GM18517 (cell line): ENCODE measurements at regions not wholly inside any gene's neighbourhood (a gene's known extent, or its start where the extent isn't known, plus 50 kb on each side); places are given as distances from the start of the nearest gene placed in this dataset.

Experiments used
- ATAC-seq: cut with Tn5 transposase; IDR thresholded peaks from one replicate; pipeline ENCODE4 v1.9.1; 2021; ENCODE audit warnings: mild to moderate bottlenecking, moderate library complexity; ENCODE audit not compliant: unreplicated experiment

- ATAC-seq, result no peak
These were observed 297.4 kb upstream of the TAS2R1 start for GRCh38 chr5:9927521-9927997.

GRCh38 chr5:9927106-9927505 lies 297.0 kb upstream of the TAS2R1 start:
- no peak for ATAC-seq

GRCh38 chr5:9924614-9925013 lies 294.5 kb upstream of the TAS2R1 start:
- peak; percentile 80 for ATAC-seq

GRCh38 chr5:9922719-9923118 lies 292.6 kb upstream of the TAS2R1 start:
- no peak for ATAC-seq

GRCh38 chr5:9920697-9921096 lies 290.5 kb upstream of the TAS2R1 start:
- ATAC-seq, result no peak

GRCh38 chr5:9919306-9920030 lies 289.3 kb upstream of the TAS2R1 start:
- ATAC-seq, result no peak

- no peak for ATAC-seq
These were observed 275.5 kb upstream of the TAS2R1 start for GRCh38 chr5:9905661-9906060.

- ATAC-seq, result no peak
These were observed 273.6 kb upstream of the TAS2R1 start for GRCh38 chr5:9903801-9904200.

- ATAC-seq, result no peak
These were observed 268.2 kb upstream of the TAS2R1 start for GRCh38 chr5:9898319-9898718.

- ATAC-seq, result no peak
These were observed 265.1 kb upstream of the TAS2R1 start for GRCh38 chr5:9895302-9895645.

GRCh38 chr5:9894571-9895301 lies 264.6 kb upstream of the TAS2R1 start:
- no peak for ATAC-seq

GRCh38 chr5:9892696-9893095 lies 262.5 kb upstream of the TAS2R1 start:
- no peak for ATAC-seq

- no peak for ATAC-seq
These were observed 259.4 kb upstream of the TAS2R1 start for GRCh38 chr5:9889511-9889910.

GRCh38 chr5:9888501-9888901 lies 258.4 kb upstream of the TAS2R1 start:
- no peak for ATAC-seq

- ATAC-seq, result no peak
These were observed 255.0 kb upstream of the TAS2R1 start for GRCh38 chr5:9885164-9885563.

- no peak for ATAC-seq
These were observed 248.1 kb upstream of the TAS2R1 start for GRCh38 chr5:9878206-9878605.

GRCh38 chr5:9877488-9877887 lies 247.3 kb upstream of the TAS2R1 start:
- no peak for ATAC-seq

GRCh38 chr5:9876451-9876850 lies 246.3 kb upstream of the TAS2R1 start:
- ATAC-seq, result no peak

GRCh38 chr5:9869616-9870288 lies 239.6 kb upstream of the TAS2R1 start:
- ATAC-seq, result no peak

- no peak for ATAC-seq
These were observed 235.4 kb upstream of the TAS2R1 start for GRCh38 chr5:9865574-9865973.

GRCh38 chr5:9864791-9865190 lies 234.6 kb upstream of the TAS2R1 start:
- no peak for ATAC-seq

- ATAC-seq, result no peak
These were observed 233.3 kb upstream of the TAS2R1 start for GRCh38 chr5:9863486-9863885.
